ENCODE measurements at regions not wholly inside any gene's neighbourhood (a gene's known extent, or its start where the extent isn't known, plus 50 kb on each side); places are given as distances from the start of the nearest gene placed in this dataset.

- no peak for DNase-seq
These were observed 299.4 kb downstream of the EPHA4 start for GRCh38 chr2:221272729-221273128.

- DNase-seq: no peak
These were observed 296.1 kb downstream of the EPHA4 start for GRCh38 chr2:221276033-221276432.

GRCh38 chr2:221276601-221277000 lies 295.5 kb downstream of the EPHA4 start:
- DNase-seq: no peak

GRCh38 chr2:221282386-221282785 lies 289.7 kb downstream of the EPHA4 start:
- DNase-seq: no peak

- no peak for DNase-seq
These were observed 288.1 kb downstream of the EPHA4 start for GRCh38 chr2:221283896-221284545.

- DNase-seq: no peak
These were observed 287.0 kb downstream of the EPHA4 start for GRCh38 chr2:221285148-221285547.

- DNase-seq: no peak
These were observed 285.7 kb downstream of the EPHA4 start for GRCh38 chr2:221286406-221286805.

- DNase-seq: no peak
These were observed 282.7 kb downstream of the EPHA4 start for GRCh38 chr2:221289389-221289788.

- DNase-seq: no peak
These were observed 282.3 kb downstream of the EPHA4 start for GRCh38 chr2:221289846-221290245.

GRCh38 chr2:221293949-221294742 lies 278.0 kb downstream of the EPHA4 start:
- no peak for DNase-seq

- no peak for DNase-seq
These were observed 267.2 kb downstream of the EPHA4 start for GRCh38 chr2:221304916-221305315.

- DNase-seq: no peak
These were observed 263.5 kb downstream of the EPHA4 start for GRCh38 chr2:221308507-221309066.

GRCh38 chr2:221309892-221310583 lies 262.1 kb downstream of the EPHA4 start:
- no peak for DNase-seq

GRCh38 chr2:221310730-221311129 lies 261.4 kb downstream of the EPHA4 start:
- DNase-seq: no peak

GRCh38 chr2:221312634-221313033 lies 259.5 kb downstream of the EPHA4 start:
- DNase-seq: no peak

- DNase-seq: no peak
These were observed 257.3 kb downstream of the EPHA4 start for GRCh38 chr2:221314786-221315185.

GRCh38 chr2:221318376-221319130 lies 253.6 kb downstream of the EPHA4 start:
- no peak for DNase-seq

- no peak for DNase-seq
These were observed 249.4 kb downstream of the EPHA4 start for GRCh38 chr2:221322741-221323140.

- no peak for DNase-seq
These were observed 248.6 kb downstream of the EPHA4 start for GRCh38 chr2:221323513-221323912.

GRCh38 chr2:221330436-221330835 lies 241.7 kb downstream of the EPHA4 start:
- no peak for DNase-seq

- DNase-seq: no peak
These were observed 237.5 kb downstream of the EPHA4 start for GRCh38 chr2:221334481-221335218.

GRCh38 chr2:221335219-221335752 lies 236.8 kb downstream of the EPHA4 start:
- no peak for DNase-seq

Measured in NCI-H226 (cell line).